NB4 (cell line): ENCODE measurements at regions not wholly inside any gene's neighbourhood (a gene's known extent, or its start where the extent isn't known, plus 50 kb on each side); places are given as distances from the start of the nearest gene placed in this dataset.

Experiments
- MAX ChIP-seq: IDR thresholded peaks from 2 replicates; pipeline ENCODE4 v1.6.1; 2011; ENCODE audit warnings: low read depth, low read length
- MYC ChIP-seq: IDR thresholded peaks from 2 replicates; pipeline ENCODE4 v1.6.1; 2011; ENCODE audit warnings: low read depth, low read length
- POLR2A ChIP-seq: IDR thresholded peaks from 2 replicates; pipeline ENCODE4 v1.6.1; 2011; ENCODE audit warnings: mild to moderate bottlenecking; ENCODE audit not compliant: insufficient read length; ENCODE audit errors: extremely low read depth
- TF ChIP-seq, protein P1 (sequence below): IDR thresholded peaks from one replicate; pipeline ENCODE4 v1.5.1; 2012; ENCODE audit warnings: low read depth, low read length

- TF ChIP-seq, protein P1, sequence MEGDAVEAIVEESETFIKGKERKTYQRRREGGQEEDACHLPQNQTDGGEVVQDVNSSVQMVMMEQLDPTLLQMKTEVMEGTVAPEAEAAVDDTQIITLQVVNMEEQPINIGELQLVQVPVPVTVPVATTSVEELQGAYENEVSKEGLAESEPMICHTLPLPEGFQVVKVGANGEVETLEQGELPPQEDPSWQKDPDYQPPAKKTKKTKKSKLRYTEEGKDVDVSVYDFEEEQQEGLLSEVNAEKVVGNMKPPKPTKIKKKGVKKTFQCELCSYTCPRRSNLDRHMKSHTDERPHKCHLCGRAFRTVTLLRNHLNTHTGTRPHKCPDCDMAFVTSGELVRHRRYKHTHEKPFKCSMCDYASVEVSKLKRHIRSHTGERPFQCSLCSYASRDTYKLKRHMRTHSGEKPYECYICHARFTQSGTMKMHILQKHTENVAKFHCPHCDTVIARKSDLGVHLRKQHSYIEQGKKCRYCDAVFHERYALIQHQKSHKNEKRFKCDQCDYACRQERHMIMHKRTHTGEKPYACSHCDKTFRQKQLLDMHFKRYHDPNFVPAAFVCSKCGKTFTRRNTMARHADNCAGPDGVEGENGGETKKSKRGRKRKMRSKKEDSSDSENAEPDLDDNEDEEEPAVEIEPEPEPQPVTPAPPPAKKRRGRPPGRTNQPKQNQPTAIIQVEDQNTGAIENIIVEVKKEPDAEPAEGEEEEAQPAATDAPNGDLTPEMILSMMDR: no peak
- TF ChIP-seq POLR2A: no peak
- no peak for TF ChIP-seq MAX
- TF ChIP-seq MYC: no peak
These were observed 555.3 kb downstream of the NUF2 start for GRCh38 chr1:163877016-163877415.
